ENCODE measurements at regions not wholly inside any gene's neighbourhood (a gene's known extent, or its start where the extent isn't known, plus 50 kb on each side); places are given as distances from the start of the nearest gene placed in this dataset.

DNA sequence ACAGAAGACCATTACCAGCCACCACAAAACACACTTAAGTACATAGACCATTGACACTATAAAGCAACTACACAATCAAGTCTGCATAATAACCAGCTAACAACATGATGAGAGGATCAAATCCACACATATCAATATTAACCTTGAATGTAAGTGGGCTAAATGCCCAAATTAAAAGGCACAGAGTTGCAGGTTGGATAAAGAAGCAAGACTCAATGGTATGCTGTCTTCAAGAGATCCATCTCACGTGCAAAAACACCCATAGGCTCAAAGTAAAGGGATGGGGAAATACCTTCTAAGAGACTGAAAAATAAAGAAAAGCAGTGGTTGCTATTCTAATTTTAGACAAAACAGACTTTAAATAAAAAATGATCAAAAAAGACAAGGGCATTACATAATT, 113.6 kb upstream of the CD180 start:
- TF ChIP-seq, protein P1, sequence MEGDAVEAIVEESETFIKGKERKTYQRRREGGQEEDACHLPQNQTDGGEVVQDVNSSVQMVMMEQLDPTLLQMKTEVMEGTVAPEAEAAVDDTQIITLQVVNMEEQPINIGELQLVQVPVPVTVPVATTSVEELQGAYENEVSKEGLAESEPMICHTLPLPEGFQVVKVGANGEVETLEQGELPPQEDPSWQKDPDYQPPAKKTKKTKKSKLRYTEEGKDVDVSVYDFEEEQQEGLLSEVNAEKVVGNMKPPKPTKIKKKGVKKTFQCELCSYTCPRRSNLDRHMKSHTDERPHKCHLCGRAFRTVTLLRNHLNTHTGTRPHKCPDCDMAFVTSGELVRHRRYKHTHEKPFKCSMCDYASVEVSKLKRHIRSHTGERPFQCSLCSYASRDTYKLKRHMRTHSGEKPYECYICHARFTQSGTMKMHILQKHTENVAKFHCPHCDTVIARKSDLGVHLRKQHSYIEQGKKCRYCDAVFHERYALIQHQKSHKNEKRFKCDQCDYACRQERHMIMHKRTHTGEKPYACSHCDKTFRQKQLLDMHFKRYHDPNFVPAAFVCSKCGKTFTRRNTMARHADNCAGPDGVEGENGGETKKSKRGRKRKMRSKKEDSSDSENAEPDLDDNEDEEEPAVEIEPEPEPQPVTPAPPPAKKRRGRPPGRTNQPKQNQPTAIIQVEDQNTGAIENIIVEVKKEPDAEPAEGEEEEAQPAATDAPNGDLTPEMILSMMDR (conservative IDR thresholded peaks at IDR 0.05), result no peak
- no peak for TF ChIP-seq EZH2 (IDR thresholded peaks at IDR 0.05; ENCODE audit: low read depth)
